ENCODE measurements at regions not wholly inside any gene's neighbourhood (a gene's known extent, or its start where the extent isn't known, plus 50 kb on each side); places are given as distances from the start of the nearest gene placed in this dataset.
"Not testable (repeated sequence)": the region's sequence is repeated elsewhere in the genome, so short reads cannot be mapped to it uniquely, and the experiment has no call there.

GRCh38 chr3:66552846-66553245, 52.0 kb upstream of the LRIG1 start:
- Histone ChIP-seq H3K4me3 (replicated peaks; ENCODE audit: low read depth, low read length) (no peak overlapping the region), H3K27me3 (replicated peaks; ENCODE audit: control insufficient read depth, insufficient read depth, low read length) (no peaks in the 10 kb centered on the region; the same call in 1 of the 2 replicates), H3K36me3 (ENCODE audit: control insufficient read depth, insufficient read depth, low read length) (no peaks in the 10 kb centered on the region)
- no peak for TF ChIP-seq CTCF (IDR thresholded peaks at IDR 0.05; ENCODE audit: insufficient read depth, low read length, poor library complexity, severe bottlenecking)
- no peak for DNase-seq (ENCODE audit: extremely low read depth, insufficient read length)

GRCh38 chr3:66553441-66554113, 52.8 kb upstream of the LRIG1 start:
- H3K27me3 ChIP-seq (replicated peaks; ENCODE audit: control insufficient read depth, insufficient read depth, low read length): no peaks in the 10 kb centered on the region; the same call in 1 of the 2 replicates
- no peak overlapping the region for H3K4me3 ChIP-seq (replicated peaks; ENCODE audit: low read depth, low read length)
- no peak for TF ChIP-seq CTCF (IDR thresholded peaks at IDR 0.05; ENCODE audit: insufficient read depth, low read length, poor library complexity, severe bottlenecking)
- no peaks in the 10 kb centered on the region for H3K36me3 ChIP-seq (ENCODE audit: control insufficient read depth, insufficient read depth, low read length)
- no peak for DNase-seq (ENCODE audit: extremely low read depth, insufficient read length)

GRCh38 chr3:66554178-66554577, 53.4 kb upstream of the LRIG1 start:
- H3K36me3 ChIP-seq (ENCODE audit: control insufficient read depth, insufficient read depth, low read length): no peaks in the 10 kb centered on the region
- H3K4me3 ChIP-seq (replicated peaks; ENCODE audit: low read depth, low read length): no peak overlapping the region
- no peak for TF ChIP-seq CTCF (IDR thresholded peaks at IDR 0.05; ENCODE audit: insufficient read depth, low read length, poor library complexity, severe bottlenecking)
- no peak for DNase-seq (ENCODE audit: extremely low read depth, insufficient read length)
- H3K27me3 ChIP-seq (replicated peaks; ENCODE audit: control insufficient read depth, insufficient read depth, low read length): no peaks in the 10 kb centered on the region; the same call in 1 of the 2 replicates

GRCh38 chr3:66555214-66555844, 54.5 kb upstream of the LRIG1 start:
- TF ChIP-seq CTCF (IDR thresholded peaks at IDR 0.05; ENCODE audit: insufficient read depth, low read length, poor library complexity, severe bottlenecking): no peak
- Histone ChIP-seq H3K4me3 (replicated peaks; ENCODE audit: low read depth, low read length) (no peak overlapping the region), H3K36me3 (ENCODE audit: control insufficient read depth, insufficient read depth, low read length) (no peaks in the 10 kb centered on the region), H3K27me3 (replicated peaks; ENCODE audit: control insufficient read depth, insufficient read depth, low read length) (no peaks in the 10 kb centered on the region; the same call in 1 of the 2 replicates)
- no peak for DNase-seq (ENCODE audit: extremely low read depth, insufficient read length)

- no peak for DNase-seq (ENCODE audit: extremely low read depth, insufficient read length)
- H3K4me3 ChIP-seq (replicated peaks; ENCODE audit: low read depth, low read length): no peak overlapping the region
These were observed 56.3 kb upstream of the LRIG1 start for GRCh38 chr3:66557170-66557569.

GRCh38 chr3:66559924-66560323, 59.1 kb upstream of the LRIG1 start:
- DNase-seq (ENCODE audit: extremely low read depth, insufficient read length); H3K36me3 ChIP-seq (ENCODE audit: control insufficient read depth, insufficient read depth, low read length); H3K4me3 ChIP-seq (replicated peaks; ENCODE audit: low read depth, low read length): not testable (repeated sequence)

More at GRCh38 chr3:66557170-66557569, 56.3 kb upstream of the LRIG1 start:
- no peak for TF ChIP-seq CTCF (IDR thresholded peaks at IDR 0.05; ENCODE audit: insufficient read depth, low read length, poor library complexity, severe bottlenecking)
- Histone ChIP-seq H3K27me3 (replicated peaks; ENCODE audit: control insufficient read depth, insufficient read depth, low read length) (no peaks in the 10 kb centered on the region; the same call in none of the 2 replicates), H3K36me3 (ENCODE audit: control insufficient read depth, insufficient read depth, low read length) (no peaks in the 10 kb centered on the region)

More at GRCh38 chr3:66559924-66560323, 59.1 kb upstream of the LRIG1 start:
- H3K27me3 ChIP-seq (replicated peaks; ENCODE audit: control insufficient read depth, insufficient read depth, low read length): not testable (repeated sequence)

Measured in GM06990 (cell line).